ENCODE measurements at regions not wholly inside any gene's neighbourhood (a gene's known extent, or its start where the extent isn't known, plus 50 kb on each side); places are given as distances from the start of the nearest gene placed in this dataset.
A peak's percentile ranks its signal among the peaks of the same experiment; 100 is the strongest.

GRCh38 chr11:135027461-135027860 lies 615.4 kb upstream of the B3GAT1 start:
- no peak for ATAC-seq
- H3K27me3 ChIP-seq, result peaks cover 0 to 5% (median under 1%) of the 10 kb centered on the region in 7 donors
- peak in 1 of 2 donors; percentile 16 for DNase-seq
- H3K4me3 ChIP-seq, result no peak overlapping the region
- intact Hi-C loops (cut with DNase I), result no loop called here
- H3K4me1 ChIP-seq, result no peaks in the 10 kb centered on the region
- H3K9me3 ChIP-seq, result no peaks in the 10 kb centered on the region
- no peak for TF ChIP-seq CTCF (IDR thresholded peaks at IDR 0.05)
- no peak overlapping the region for H3K27ac ChIP-seq
- no peaks in the 10 kb centered on the region for H3K36me3 ChIP-seq
- WGBS, 2 donors, result 18 to 27% methylated on average over 4 to 5 of the region's 5 CpGs

GRCh38 chr11:135023499-135023898 lies 611.5 kb upstream of the B3GAT1 start:
- no peaks in the 10 kb centered on the region for H3K36me3 ChIP-seq
- H3K4me1 ChIP-seq, result no peaks in the 10 kb centered on the region
- ATAC-seq (no peak), DNase-seq (no peak)
- intact Hi-C loops (cut with DNase I), result no loop called here
- no peak overlapping the region for H3K27ac ChIP-seq
- no peaks in the 10 kb centered on the region for H3K27me3 ChIP-seq
- WGBS, 2 donors, result 70 to 91% methylated on average over 2 of the region's 2 CpGs
- TF ChIP-seq CTCF (IDR thresholded peaks at IDR 0.05), result no peak
- H3K9me3 ChIP-seq, result peaks cover 0 to 4% (median 0%) of the 10 kb centered on the region in 11 donors
- no peak overlapping the region for H3K4me3 ChIP-seq

GRCh38 chr11:135022454-135022853 lies 610.4 kb upstream of the B3GAT1 start:
- no peaks in the 10 kb centered on the region for H3K4me1 ChIP-seq
- no peaks in the 10 kb centered on the region for H3K27me3 ChIP-seq
- ATAC-seq (no peak), DNase-seq (no peak)
- no peak for TF ChIP-seq CTCF (IDR thresholded peaks at IDR 0.05)
- no peak overlapping the region for H3K27ac ChIP-seq
- H3K4me3 ChIP-seq, result no peak overlapping the region
- WGBS, 2 donors, result 65 to 68% methylated on average over 4 of the region's 4 CpGs
- intact Hi-C loops (cut with DNase I), result no loop called here
- H3K36me3 ChIP-seq, result no peaks in the 10 kb centered on the region
- peaks cover 0 to 6% (median 0%) of the 10 kb centered on the region in 11 donors for H3K9me3 ChIP-seq

GRCh38 chr11:135019899-135020298 lies 607.9 kb upstream of the B3GAT1 start:
- H3K9me3 ChIP-seq, result peaks cover 0 to 6% (median 0%) of the 10 kb centered on the region in 11 donors

More at GRCh38 chr11:135019899-135020298, 607.9 kb upstream of the B3GAT1 start:
- 63 to 77% methylated on average over 4 of the region's 4 CpGs for WGBS, 2 donors
- Histone ChIP-seq H3K4me1 (no peaks in the 10 kb centered on the region), H3K27me3 (peaks cover 0 to 7% (median 0%) of the 10 kb centered on the region in 7 donors), H3K4me3 (no peak overlapping the region), H3K36me3 (no peaks in the 10 kb centered on the region), H3K27ac (no peak overlapping the region)
- intact Hi-C loops (cut with DNase I), result no loop called here
- ATAC-seq (no peak), DNase-seq (no peak)
- TF ChIP-seq CTCF (IDR thresholded peaks at IDR 0.05), result no peak

Measured in heart right ventricle (tissue), 16 donors.